Heart left ventricle (tissue), 13 donors: ENCODE measurements at regions not wholly inside any gene's neighbourhood (a gene's known extent, or its start where the extent isn't known, plus 50 kb on each side); places are given as distances from the start of the nearest gene placed in this dataset.

Experiments
- POLR2A ChIP-seq, 2 donors: fragments of 450-650 bp; IDR thresholded peaks; one replicate each; pipeline ENCODE4 v1.6.1; 2017; ENCODE audit warnings: antibody characterized with exemption in 2 of 2, mild to moderate bottlenecking in 2 of 2, moderate library complexity in 2 of 2
- TF ChIP-seq, protein P1 (sequence below), 12 donors: fragments of 200-600 bp; sonication (generic) in 4 of 12; IDR thresholded peaks; one replicate each; pipeline versions ENCODE4 v1.5.0 to v1.8.0; 2018 to 2022; ENCODE audit warnings: antibody characterized with exemption in 12 of 12, mild to moderate bottlenecking in 5 of 12
- donor health status: ischemic (EF 13 %, LVEDD 7.1; RV severe dilation, severe dysfunction).
- donor health status: DM: no; HTN: yes; CAD: no.
- donor health status: DM: no; HTN: no; CAD: no.
- donor health status: ischemic (EF 25% LVEDD 6.9; RV normal size, moderate dysfunction).
- donor health status: ischemic (EF 25% LVEDD 5.7; RV mildly dilated, moderate dysfunction).
- donor health status: ischemic (EF 35%, LVEDD 5.7; RV mildly dilated, moderate dysfunction).
- donor health status: nonischemic (EF 11% LVEDD 7.7; RV severe dilation, severe dysfunction).
- donor health status: DM: yes; HTN: yes; CAD: no.
- donor health status: PGD.
- donor health status: ischemic (EF 29% LVEDD 5.4; RV normal size, mild dysfunction).
- donor health status: nonischemic (EF 23%, LVEDD 6.1; RV moderate dilation, normal function).

DNA sequence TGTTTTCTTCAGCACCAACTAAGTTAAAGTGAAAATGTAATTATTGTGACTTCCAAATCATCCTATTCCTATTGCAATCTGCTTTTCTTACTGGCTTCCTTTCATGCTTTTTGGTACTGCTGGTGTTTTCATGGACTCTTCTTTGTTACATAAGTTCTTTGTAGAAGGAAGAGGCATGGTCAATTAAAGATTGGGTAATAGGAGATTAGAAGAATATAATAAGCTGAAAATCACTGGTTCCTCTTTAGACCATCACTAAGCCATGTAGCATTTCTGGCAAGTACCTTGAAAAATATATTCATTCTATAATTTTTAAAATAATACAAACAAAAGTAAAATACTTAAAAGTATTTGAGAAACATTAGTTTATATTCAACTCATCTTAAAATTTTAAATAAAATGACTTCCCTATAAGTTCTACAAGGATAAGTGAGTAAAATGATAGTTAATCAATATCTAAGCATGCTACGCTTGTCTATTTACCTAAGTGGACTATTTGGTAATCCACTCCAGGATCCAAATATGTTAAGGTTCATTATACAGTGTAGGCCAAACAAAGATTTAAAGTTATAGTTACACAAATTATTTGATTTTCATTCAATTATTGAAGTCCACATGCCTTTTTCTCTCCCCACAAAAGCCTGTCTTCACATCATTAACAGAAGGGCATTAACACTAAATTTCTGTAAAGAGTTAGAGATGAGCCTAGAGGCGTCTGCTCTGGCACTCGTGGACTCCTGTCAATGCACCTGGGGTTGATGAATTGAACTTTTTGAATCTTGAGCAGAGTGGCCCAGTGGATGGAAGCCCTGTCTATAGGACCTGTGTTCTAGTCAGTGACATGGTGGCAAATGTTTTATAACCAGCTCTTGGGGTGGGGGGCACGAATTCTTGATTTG, 408.1 kb downstream of the INHBA start:
- TF ChIP-seq, protein P1, sequence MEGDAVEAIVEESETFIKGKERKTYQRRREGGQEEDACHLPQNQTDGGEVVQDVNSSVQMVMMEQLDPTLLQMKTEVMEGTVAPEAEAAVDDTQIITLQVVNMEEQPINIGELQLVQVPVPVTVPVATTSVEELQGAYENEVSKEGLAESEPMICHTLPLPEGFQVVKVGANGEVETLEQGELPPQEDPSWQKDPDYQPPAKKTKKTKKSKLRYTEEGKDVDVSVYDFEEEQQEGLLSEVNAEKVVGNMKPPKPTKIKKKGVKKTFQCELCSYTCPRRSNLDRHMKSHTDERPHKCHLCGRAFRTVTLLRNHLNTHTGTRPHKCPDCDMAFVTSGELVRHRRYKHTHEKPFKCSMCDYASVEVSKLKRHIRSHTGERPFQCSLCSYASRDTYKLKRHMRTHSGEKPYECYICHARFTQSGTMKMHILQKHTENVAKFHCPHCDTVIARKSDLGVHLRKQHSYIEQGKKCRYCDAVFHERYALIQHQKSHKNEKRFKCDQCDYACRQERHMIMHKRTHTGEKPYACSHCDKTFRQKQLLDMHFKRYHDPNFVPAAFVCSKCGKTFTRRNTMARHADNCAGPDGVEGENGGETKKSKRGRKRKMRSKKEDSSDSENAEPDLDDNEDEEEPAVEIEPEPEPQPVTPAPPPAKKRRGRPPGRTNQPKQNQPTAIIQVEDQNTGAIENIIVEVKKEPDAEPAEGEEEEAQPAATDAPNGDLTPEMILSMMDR (IDR thresholded peaks at IDR 0.05): no peak
- TF ChIP-seq POLR2A (IDR thresholded peaks at IDR 0.05): no peak
